T1000 (cell line): ENCODE measurements at regions not wholly inside any gene's neighbourhood (a gene's known extent, or its start where the extent isn't known, plus 50 kb on each side); places are given as distances from the start of the nearest gene placed in this dataset.
"Not testable (repeated sequence)": the region's sequence is repeated elsewhere in the genome, so short reads cannot be mapped to it uniquely, and the experiment has no call there.

ENCODE experiments used
- DNase-seq: peaks from one replicate; lab custom pipeline; 2025; ENCODE audit warnings: mixed read lengths; lab: John Stamatoyannopoulos, UW

DNA sequence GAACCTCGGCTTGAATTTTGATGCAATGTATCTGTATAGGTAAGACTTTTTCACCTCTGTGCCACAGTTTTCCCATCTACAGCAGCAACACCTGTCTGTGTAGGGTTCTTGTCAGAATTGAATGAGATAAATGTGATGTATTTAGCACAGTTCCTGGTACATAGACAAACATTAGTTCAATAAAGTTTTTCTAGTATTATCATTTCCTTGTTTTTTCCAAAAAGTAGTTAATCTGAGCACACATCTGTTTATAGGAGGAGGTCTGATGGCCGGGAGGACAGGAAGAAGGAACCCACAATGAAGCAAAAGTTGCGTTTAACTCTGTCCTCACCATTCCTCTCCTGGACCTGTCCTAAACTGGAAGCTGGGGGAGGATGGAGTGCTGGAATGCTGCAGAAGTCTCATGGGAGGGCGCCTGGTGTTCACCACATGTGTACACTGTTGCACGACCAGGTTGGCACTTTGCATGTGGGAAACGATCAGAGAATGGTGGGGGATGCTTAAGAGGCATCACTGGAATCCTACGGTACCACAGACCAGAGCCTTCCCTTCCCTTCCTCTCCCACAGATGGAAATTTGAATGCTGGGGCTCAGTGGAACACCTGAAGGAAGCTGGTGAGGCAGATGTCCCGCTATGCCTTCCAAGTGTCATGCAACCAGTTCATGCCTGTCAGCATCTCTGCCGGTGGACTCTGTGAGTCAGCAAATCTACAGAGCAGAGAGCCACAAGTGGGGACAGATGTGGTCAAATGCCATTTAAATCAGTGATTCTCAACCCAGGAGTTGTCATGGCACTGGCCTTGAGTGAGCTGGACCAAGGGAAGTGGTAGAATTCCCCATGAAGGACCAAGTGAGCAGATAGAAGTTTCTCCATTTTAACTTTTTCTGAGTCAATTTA is 315.6 kb downstream of the DLEU7 start:
- DNase-seq, result no peak

DNA sequence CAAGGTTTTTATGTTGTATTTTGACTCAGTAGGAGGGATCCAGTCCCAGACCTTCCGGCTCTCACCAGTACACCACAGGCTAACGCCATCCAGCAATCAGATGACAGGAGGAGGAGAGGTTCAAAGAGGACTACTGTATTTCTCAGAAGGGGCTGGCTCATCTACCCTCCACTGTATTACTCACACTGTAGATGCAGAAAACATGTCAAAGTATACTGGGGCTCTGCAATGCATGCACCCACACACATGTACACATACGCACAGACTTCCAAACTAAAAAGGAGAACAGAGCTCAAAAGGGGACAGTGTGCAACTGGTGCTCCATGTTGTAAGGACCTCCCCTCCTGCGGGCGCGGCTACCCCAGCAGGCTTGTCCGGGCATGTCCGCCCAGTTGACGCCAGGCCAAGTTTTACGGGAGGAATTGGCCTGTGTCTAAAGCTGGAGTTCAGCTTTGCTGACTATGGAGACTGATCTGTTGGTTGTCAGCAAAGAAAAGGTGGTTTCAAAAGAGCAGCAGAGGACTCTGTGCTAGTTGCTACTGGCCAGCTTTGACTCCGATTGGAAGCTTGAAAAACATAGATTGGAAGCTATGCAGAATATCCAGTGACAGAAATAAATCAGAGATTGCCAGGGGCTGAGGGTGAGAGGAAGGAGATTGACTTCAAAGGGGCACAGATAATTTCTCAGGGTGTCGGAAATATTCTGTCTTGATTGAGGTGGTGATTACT is 314.2 kb downstream of the DLEU7 start:
- DNase-seq, result no peak

DNA sequence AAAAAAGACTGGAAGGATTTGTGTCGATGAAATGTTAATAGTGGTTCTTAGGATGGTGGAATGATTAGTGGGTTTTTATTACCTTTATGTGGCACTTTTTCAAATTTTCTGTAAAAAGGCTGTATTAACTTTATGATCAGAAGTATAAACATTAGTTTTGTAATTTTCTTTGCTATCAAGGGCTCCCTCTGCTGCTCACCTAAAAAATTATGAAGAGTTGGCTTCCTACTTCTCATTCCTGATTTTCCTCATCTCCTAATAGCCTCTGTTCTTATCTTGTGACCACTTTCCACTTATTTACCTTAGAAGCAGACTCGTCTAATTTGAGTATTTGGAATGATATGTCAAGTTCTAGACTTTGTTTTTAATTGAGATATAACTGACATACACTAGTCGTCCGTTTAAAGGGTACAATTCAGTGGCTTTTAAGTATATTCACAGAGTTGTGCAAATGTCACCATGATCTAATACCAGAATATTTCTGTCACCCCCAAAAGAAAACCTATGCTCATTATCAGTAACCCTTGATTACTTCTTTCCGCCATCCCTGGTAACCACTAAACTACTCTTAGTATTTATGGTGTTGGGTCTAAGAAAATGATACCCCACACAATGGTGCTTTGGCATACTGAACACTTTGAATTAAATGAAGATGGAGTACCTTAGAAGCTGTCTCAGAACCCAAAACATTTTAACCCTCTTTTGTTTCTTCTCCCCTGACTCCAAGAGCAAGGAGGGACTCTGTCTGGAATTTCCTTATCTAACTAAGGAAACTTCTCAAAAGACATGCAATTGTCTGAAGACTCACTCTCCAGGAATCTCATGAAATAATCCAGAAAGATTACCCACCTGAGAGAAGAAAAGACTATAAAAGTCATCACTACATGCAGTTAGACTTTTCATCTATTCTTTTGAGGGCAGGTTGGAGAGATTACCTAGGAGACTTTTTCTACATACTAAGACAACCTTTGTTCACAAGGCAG is 311.3 kb downstream of the DLEU7 start:
- no peak for DNase-seq

DNA sequence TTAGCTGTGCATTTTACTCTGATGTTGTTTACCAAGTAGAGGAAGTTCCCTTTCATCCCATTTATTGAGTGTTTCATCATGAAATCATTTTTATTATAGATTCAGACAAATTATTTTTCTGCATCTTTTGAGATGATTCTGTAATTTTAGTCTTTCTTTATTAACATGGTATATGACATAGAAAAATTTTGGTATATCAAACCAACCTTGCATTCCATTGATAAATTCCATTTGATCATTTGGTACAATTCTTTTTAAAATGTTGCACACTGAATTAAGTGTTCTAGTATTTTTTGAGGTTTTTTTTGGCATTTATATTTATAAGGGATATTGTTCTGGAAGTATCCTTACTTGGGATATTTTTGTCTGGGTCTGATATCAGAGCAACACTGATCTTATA is 308.4 kb downstream of the DLEU7 start:
- no peak for DNase-seq

DNA sequence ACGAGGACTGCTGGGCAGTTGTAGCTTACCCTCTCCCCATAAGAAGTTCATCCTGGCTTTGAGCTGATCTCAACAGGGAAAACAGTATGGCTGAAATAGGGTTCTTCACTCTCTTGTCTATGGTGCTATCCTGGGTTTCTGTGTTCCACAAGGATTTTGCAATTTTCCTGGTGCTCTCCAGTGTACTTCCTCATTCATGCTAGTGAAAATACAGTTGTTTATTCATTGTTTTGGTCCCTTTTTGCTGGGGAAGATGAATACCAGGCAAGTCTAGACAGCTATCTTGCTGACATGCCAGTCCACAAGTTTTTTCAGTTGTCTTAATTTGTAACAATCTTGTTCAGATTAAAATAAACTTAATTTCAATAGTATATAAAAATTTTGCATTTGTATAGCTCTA is 306.5 kb downstream of the DLEU7 start:
- no peak for DNase-seq

DNA sequence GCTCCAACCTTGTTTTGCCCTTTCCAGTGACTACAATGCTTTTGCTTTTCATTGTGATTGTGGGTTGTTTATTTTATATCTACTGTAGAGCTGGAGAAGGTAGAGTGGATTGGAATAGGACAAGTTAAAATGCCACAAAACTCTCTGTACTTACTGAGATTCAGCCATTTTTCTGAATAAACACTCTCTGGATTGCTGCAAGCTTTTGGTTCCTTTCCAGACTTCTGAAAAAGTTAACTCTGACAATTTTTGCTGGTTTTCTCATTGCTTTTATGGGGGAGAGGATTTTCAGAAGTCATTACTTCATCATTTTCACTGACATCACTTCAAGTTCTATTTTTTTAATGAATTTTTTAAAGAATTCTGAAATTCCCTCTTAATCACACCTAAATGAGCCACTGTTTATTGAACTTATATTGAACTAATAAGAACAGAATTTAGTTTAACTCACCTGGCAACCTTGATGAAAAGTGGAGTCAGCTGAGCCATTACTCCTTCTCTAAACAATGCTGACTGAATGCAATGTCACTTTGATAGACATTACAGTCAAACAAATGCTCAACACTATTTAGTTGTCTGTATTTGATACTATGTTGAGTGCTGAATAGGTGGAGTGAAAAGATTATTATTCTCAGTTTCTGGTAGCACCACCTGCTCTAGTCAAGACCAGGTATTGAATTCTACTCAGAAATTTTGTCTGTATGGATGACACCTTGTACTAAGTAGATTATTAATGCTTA is 303.5 kb downstream of the DLEU7 start:
- DNase-seq, result no peak

DNA sequence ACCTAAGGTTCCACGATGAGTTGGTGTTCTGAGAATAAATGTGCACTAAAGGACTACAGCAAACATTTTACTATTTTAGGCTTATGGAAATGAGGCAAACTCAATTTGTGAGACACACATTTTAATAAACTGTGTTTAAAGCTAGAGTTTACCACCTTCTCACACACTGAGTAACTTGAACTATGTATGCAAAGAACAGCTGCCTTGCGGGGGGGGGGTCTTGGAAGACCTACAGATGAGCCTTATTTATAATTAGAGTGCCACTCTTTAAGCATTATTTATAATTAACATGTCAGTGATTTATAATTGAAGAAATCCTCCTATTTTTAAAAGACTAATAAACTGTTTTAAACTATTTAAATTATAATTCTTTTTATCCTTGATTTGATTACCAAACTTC is 300.4 kb downstream of the DLEU7 start:
- DNase-seq, result no peak

DNA sequence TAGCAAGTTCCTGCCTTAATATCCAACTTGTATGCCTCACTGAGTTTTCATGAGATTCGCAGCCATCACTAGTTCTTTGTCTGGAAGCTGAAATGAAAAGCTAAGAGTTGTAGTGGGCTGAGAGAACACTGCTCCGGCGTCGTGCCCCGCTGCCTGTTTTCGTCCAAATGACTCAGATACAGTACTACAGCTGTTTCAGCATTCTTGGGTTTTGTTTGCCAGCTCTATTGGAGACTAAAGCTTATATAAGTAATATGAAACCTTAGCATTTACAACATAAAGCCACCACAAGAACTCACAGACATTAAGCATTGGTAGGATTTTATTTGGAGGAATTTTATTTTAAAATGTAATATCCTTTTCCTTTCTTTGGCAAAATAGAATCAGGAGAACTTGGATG is 299.7 kb downstream of the DLEU7 start:
- DNase-seq, result no peak

DNA sequence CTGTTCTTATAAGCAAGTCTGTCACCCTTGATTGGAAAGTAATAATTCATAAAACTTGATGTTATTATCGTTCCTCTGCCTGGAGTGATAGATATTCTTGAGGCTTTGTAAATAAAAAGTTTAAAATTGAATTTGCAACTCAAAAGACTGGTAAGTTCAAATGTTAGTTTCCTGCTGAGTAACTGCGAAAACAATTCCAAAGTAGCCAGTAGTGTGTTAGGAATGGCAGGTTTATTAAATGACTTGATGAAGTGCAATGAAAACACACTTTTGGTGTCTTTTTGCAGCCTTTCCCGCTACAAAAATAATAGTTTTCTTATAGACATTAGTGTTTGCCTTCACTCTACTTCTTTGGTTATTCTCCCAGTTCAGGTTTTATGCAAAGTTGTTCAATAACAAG is 299.3 kb downstream of the DLEU7 start:
- DNase-seq, result no peak

DNA sequence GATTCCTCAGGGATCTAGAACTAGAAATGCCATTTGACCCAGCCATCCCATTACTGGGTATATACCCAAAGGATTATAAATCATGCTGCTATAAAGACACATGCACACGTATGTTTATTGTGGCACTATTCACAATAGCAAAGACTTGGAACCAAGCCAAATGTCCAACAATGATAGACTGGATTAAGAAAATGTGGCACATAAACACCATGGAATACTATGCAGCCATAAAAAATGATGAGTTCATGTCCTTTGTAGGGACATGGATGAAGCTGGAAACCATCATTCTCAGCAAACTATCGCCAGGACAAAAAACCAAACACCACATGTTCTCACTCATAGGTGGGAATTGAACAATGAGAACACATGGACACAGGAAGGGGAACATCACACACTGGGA is 296.3 kb downstream of the DLEU7 start:
- not testable (repeated sequence) for DNase-seq

DNA sequence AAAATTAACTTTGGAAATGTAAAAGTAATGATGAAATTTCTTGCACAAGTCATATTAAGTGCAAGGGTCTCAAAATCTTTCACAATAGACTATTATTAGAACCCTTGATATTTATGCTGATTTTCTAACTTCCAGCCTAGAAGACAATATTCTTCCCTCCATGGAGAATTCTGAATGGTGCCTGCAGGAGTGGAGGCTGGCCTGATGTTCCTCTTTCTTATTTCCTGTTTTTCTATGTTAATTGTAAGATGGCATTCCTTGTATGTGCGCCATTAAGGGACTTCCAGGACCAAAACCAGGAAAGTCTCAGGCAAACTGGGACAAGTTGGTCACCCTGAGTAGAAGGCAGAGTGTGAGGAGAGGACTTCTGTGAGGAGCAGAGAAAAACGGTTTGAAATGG is 294.9 kb downstream of the DLEU7 start:
- no peak for DNase-seq

DNA sequence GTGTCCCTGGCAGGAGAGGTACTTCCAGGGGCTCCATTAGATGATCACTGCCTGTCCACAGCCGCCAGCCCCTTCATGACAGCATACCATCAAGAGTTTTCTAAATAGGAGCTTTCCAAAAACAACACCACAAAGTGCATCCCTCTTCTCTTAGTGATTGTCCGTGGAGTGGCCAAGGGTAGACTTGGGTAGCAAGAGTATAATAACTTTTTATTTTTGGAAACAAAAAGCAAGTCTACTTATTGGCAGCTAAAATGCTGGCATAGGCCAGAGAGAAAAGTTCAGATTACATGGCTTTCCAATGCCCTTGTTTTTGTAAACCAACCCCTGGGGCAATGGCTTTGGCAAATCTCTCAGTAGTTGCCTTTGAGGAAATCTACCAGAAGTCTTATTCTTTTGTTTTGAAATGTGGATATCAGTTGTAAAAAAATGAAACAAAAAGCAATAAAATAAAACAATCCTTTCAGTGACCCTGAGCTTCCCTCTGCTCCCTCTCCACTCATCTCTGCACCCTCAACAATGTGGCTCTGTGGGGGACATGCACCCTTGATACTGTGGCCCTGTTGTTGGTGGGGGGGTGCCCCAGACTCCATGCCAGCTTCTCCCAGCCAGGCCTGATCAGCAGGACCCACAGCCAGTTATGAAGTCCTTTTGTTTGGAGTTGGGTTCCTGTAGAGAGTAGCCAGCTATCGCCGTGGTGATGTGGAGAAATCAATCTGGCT is 294.1 kb downstream of the DLEU7 start:
- no peak for DNase-seq

DNA sequence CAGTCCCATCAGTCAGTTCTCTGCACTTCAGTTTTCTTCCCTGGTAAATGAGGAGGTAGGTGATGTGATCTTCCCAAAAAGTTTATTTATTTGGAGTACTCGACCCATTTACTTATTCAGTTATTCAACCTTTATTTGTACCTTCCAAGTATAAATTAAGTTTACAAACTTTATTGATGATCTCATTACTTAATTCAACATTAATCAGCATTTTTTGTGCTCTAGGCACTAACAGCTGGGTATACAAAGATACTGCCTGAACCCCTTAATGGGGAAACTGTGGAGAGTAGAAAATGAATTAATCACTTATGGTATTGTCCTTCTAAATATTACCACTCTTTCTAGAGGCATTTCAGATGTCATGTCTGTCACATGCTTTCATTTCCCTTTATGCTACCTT is 293.3 kb downstream of the DLEU7 start:
- DNase-seq, result no peak

DNA sequence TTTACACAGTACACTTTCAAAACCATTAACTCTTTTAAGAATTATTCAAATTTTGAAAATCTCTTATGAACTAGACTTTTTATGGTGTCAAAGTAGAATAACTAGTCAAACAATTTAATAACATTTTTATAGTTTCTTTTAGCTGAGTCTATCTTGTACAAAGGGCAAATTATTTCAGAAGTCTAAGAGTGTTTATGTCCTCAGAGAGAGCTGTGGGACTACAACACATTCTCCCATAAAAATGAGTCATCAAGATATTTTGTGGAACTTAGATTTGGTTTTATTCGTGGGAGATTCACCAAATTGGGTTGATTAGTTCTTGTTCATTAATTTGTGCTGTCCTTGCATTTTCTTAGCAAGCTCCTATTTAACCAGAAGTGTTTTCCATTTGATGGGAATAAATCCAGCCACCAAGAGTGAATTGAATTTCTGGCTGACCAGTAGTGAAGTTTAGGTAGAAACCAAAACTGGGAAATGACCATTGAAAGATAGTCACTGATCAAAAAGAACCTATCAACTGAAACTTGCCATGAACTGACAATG is 291.0 kb downstream of the DLEU7 start:
- no peak for DNase-seq

DNA sequence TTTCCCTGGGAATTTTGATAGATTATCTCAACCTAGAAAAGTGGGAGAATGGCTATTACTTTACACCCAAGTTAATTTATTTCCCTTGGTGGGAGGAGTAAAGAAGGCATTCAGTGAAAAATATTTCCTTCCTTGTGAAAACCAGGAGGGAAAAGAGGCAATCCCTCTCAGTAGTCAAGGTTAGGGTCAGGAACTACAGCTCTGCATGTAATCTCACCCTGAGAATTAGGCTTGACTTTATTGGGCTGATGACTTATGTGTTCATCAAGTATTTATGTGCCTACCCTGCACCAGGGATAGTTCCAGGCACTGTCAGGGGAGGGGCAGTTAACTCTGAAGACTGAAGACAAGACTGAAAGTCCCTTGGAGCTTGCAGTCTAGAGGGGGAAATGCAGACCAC is 281.8 kb downstream of the DLEU7 start:
- DNase-seq, result no peak

DNA sequence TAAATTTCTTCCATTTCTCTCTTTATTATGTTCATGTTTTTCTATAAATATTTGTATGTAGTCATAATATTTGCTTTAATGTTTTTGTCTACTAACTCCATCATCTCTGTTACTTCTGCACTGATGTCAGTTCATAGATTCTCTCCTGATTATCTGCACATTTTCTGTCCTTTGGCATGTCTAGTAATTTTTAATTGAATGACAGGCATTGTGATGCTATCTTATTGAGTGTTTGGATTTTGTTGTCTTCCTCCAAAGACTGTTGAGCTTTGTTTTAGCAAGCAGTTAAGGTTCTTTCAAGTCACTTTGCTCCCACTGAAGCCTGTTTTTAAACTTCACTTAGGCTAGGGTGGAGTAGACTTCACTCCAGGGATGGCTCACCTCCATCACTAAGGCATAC is 276.8 kb downstream of the DLEU7 start:
- no peak for DNase-seq

DNA sequence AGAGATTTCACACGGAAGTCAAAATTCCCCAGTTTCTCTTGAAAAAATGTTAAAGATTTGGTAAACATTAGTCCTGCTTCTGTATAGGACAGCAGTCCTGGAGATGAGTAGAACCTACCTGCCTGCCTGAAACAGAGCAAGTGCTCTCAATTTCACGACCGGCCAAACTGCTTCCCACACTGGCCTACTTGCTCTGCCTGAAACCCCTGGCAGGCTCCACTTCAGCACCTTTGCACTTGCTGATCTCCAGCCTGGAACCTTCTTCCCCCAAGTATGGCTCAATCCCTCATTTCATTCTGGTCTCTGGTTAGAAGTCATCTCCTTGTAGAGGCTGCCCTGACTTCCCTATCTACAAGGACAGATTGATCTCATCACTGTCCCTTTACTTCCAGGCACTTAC is 271.4 kb downstream of the DLEU7 start:
- DNase-seq, result no peak

DNA sequence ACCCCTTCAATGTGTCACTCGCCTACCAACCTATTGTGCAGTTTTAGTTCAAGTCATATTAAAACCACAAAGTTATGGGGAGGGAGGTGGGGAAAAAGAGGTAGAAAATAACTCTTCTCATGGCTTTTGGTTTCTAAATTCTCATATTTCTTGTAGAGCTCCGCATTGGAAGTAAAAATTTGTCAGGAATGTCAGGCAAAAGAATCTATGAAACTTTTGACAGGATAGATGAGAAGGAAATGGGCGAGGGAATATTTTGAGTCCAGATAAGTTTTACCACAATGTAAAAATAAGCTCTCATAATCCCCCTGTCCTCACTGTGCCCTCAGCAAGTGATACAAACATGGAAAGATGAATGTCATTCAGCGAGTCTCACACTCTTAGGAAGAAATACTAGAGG is 270.4 kb downstream of the DLEU7 start:
- DNase-seq, result no peak

DNA sequence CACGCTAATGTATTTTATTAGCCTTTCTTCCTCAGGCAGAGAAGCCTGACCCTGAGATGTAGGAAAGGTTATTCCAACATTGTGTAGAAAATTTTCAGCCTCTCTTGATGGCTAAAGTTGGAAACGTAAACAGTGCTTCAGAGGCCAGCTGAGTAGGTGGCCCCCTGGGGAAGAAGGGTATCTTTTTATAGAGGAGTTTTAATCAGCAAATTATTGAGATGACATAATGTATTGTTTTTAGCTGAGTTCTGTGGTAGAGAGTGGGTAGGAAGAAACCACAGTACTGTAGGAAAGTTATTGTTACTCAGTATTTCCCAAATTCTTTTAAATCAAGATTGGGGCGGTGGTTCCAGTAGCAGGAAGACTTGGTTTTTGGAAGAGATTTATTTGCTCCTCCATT is 268.8 kb downstream of the DLEU7 start:
- DNase-seq, result no peak

DNA sequence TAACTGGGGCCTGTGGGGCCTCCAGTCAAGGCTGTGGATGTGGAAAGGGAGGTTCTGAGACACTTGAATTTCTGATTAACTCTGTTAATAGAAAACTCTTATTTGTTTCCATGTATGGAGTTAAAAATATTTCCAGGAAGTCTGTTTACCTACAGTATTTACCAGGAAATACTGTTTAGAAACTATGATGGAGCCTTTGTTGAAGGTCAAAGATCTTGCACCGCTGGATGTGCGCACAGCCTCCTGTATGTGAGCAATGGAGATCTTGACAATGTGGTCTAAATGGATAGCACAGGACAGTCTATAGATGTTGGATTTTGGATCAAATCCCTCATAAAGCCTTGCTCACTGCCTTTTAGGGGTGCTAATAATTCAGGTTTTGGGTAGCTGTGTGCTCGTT is 268.4 kb downstream of the DLEU7 start:
- DNase-seq, result no peak

DNA sequence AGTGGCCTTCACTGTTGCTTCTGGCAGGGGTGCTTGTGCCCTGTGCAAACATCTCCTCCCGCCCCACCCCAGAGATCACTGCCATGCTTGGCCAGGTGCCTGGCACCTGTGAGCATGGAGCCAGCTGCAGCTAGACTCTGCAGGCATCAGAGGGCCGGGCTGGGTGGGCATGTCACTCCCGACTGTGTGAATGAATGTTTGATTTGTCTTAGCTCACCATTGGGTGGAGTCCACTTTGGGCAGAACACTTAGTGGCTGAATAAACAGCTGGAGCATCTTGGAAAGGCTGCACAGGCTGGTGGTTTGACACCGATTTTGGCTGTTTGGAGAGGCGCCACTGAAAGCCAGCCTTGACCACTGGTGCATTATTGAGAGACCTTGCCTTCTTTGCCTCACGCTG is 267.3 kb downstream of the DLEU7 start:
- DNase-seq, result no peak
